ENCODE measurements at regions not wholly inside any gene's neighbourhood (a gene's known extent, or its start where the extent isn't known, plus 50 kb on each side); places are given as distances from the start of the nearest gene placed in this dataset.
A peak's percentile ranks its signal among the peaks of the same experiment; 100 is the strongest.

GRCh38 chr1:24980836-24981630 is 51.0 kb upstream of the RUNX3 start:
- TF ChIP-seq POLR2A (IDR thresholded peaks at IDR 0.05) (no peak), CTCF (IDR thresholded peaks at IDR 0.05 in 8 of 11, conservative IDR thresholded peaks at IDR 0.05 in 3 of 11) (no peak), POLR2AphosphoS5 (IDR thresholded peaks at IDR 0.05) (no peak)
- Histone ChIP-seq H3K36me3 (no peaks in the 10 kb centered on the region), H3K9me3 (peaks cover 0 to 15% (median 10%) of the 10 kb centered on the region in 8 donors), H3K27me3 (replicated peaks in 1 of 7) (no peaks in the 10 kb centered on the region), H3K4me1 (peaks cover 3 to 43% (median 18%) of the 10 kb centered on the region in 6 donors), H3K27ac (no peak overlapping the region), H3K4me3 (no peak overlapping the region)
- intact Hi-C loops (cut with DNase I; ENCODE audit: low total_unique reads): no loop called here
- 83 to 91% (median 87%) methylated on average over 13 of the region's 13 CpGs for WGBS, 5 donors
- peak; percentile 68 for DNase-seq

Small RNA genes in the stretch of these regions (microRNA-seq; reads per million reads assigned to microRNA genes)
- gene MIR4425: 0 reads per million in 3 donors

Small RNA genes in the stretch of these regions (small RNA-seq; reads per million reads assigned to genes)
- gene MIR4425: 0 reads per million in 4 donors

Measured in spleen (tissue), 11 donors.